Tibial nerve (tissue), 4 donors: ENCODE measurements at regions not wholly inside any gene's neighbourhood (a gene's known extent, or its start where the extent isn't known, plus 50 kb on each side); places are given as distances from the start of the nearest gene placed in this dataset.

ENCODE experiments used
- CTCF ChIP-seq, 5 experiments: fragments of 200-600 bp in 3 of 5; fragments of 450-650 bp in 2 of 5; sonication (generic) in 3 of 5; IDR thresholded peaks; one replicate each; pipeline ENCODE4 v1.5.1; 2016 to 2019; ENCODE audit warnings: antibody characterized with exemption in 5 of 5, mild to moderate bottlenecking in 3 of 5, moderate library complexity in 2 of 5
- EP300 ChIP-seq, 2 donors: sonication (generic); formaldehyde crosslinking; IDR thresholded peaks; one replicate each; pipeline ENCODE4 v1.6.1; 2017; ENCODE audit warnings: antibody characterized with exemption in 2 of 2, mild to moderate bottlenecking in 1 of 2
- POLR2A ChIP-seq, 2 donors: fragments of 450-650 bp; IDR thresholded peaks; one replicate each; pipeline ENCODE4 v1.6.1; 2017; ENCODE audit warnings: antibody characterized with exemption in 2 of 2, mild to moderate bottlenecking in 2 of 2, moderate library complexity in 2 of 2

- TF ChIP-seq POLR2A (IDR thresholded peaks at IDR 0.05) (no peak), CTCF (IDR thresholded peaks at IDR 0.05) (no peak), EP300 (IDR thresholded peaks at IDR 0.05) (no peak)
Observed at GRCh38 chr11:37390576-37391083, 792.6 kb upstream of the RAG2 start.
